MM.1S (cell line): ENCODE measurements at regions not wholly inside any gene's neighbourhood (a gene's known extent, or its start where the extent isn't known, plus 50 kb on each side); places are given as distances from the start of the nearest gene placed in this dataset.
"Not testable (repeated sequence)": the region's sequence is repeated elsewhere in the genome, so short reads cannot be mapped to it uniquely, and the experiment has no call there.

Source experiments
- EZH2 ChIP-seq: fragments of 300-600 bp; sonication (generic); optimal IDR thresholded peaks from 2 replicates; pipeline ENCODE3; 2017; ENCODE audit warnings: low read depth, mild to moderate bottlenecking, antibody characterized with exemption, low read length, mixed read lengths
- EZH2phosphoT487 ChIP-seq: fragments of 300-600 bp; sonication (generic); IDR thresholded peaks from 2 replicates; pipeline ENCODE4 v1.6.1; 2018; ENCODE audit warnings: antibody characterized with exemption, low read length
- TF ChIP-seq, protein P1 (sequence below): fragments of 300-600 bp; sonication (generic); IDR thresholded peaks from 2 replicates; pipeline ENCODE4 v1.5.1; 2016; ENCODE audit warnings: antibody characterized with exemption, low read length, mixed read lengths

DNA sequence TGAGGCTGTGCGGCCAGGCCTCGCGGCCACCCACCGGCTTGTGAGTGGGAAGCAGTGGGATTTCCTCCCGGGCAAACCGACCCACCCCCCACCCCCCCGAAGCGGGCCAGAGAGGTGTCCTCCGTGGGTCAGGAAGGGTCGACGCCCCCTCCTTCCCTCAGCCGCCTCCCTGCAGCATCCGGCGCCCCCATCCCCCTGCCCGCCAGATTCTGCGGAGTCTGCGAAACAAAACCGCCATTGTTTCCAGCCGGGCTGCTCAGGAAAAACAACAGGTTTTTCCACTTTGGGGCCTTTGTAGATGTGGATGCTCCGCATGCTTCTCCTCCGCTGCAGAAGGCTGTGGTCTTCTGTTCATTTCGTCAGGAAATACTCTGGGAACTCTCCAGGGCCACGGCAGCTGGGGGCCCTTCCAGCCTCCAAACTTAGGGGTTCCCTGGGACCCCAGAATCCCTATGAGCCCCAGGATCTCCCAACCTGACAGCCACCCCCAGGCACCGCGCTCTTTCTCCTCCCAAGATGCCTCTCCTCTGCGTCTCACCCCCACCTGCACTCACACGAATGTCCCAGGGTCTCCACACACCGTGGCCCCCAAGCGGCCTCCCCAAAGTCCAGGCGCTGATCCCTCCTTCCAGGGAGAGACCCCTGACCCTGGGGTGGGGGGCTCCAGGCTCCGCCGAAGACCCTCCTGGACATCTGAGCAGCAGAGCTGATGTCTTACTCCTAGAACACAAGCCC, 121.2 kb downstream of the NPIPB11 start:
- TF ChIP-seq, protein P1, sequence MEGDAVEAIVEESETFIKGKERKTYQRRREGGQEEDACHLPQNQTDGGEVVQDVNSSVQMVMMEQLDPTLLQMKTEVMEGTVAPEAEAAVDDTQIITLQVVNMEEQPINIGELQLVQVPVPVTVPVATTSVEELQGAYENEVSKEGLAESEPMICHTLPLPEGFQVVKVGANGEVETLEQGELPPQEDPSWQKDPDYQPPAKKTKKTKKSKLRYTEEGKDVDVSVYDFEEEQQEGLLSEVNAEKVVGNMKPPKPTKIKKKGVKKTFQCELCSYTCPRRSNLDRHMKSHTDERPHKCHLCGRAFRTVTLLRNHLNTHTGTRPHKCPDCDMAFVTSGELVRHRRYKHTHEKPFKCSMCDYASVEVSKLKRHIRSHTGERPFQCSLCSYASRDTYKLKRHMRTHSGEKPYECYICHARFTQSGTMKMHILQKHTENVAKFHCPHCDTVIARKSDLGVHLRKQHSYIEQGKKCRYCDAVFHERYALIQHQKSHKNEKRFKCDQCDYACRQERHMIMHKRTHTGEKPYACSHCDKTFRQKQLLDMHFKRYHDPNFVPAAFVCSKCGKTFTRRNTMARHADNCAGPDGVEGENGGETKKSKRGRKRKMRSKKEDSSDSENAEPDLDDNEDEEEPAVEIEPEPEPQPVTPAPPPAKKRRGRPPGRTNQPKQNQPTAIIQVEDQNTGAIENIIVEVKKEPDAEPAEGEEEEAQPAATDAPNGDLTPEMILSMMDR, result not testable (repeated sequence)
- not testable (repeated sequence) for TF ChIP-seq EZH2, EZH2phosphoT487
